ENCODE measurements at regions not wholly inside any gene's neighbourhood (a gene's known extent, or its start where the extent isn't known, plus 50 kb on each side); places are given as distances from the start of the nearest gene placed in this dataset.

- no peak for DNase-seq (ENCODE audit: low read depth in 1 of 2, low spot score in 2 of 2)
- Histone ChIP-seq H3K9me3 (replicated peaks) (no peaks in the 10 kb centered on the region), H3K36me3 (no peaks in the 10 kb centered on the region), H3K4me1 (replicated peaks) (peaks cover 5% of the 10 kb centered on the region; the same call in 1 of the 2 replicates), H3K27me3 (replicated peaks) (no peaks in the 10 kb centered on the region; the same call in 1 of the 2 replicates), H3K4me3 (peak overlapping the region; percentile 45), H3K27ac (no peak overlapping the region)
Measured at GRCh38 chr10:114767986-114768821, 53.4 kb upstream of the FHIP2A start.

- Histone ChIP-seq H3K27ac (no peak overlapping the region), H3K27me3 (replicated peaks) (no peaks in the 10 kb centered on the region; the same call in 1 of the 2 replicates), H3K9me3 (replicated peaks) (no peaks in the 10 kb centered on the region), H3K4me1 (replicated peaks) (peaks cover 5% of the 10 kb centered on the region; the same call in 1 of the 2 replicates), H3K4me3 (no peak overlapping the region), H3K36me3 (no peaks in the 10 kb centered on the region)
- no peak for DNase-seq (ENCODE audit: low read depth in 1 of 2, low spot score in 2 of 2)
Measured at GRCh38 chr10:114770009-114770408, 51.6 kb upstream of the FHIP2A start.

- DNase-seq (ENCODE audit: low read depth in 1 of 2, low spot score in 2 of 2), result no peak
- Histone ChIP-seq H3K27ac (no peak overlapping the region), H3K27me3 (replicated peaks) (no peaks in the 10 kb centered on the region; the same call in 1 of the 2 replicates), H3K9me3 (replicated peaks) (no peaks in the 10 kb centered on the region), H3K36me3 (no peaks in the 10 kb centered on the region), H3K4me3 (no peak overlapping the region), H3K4me1 (replicated peaks) (peaks cover 5% of the 10 kb centered on the region; the same call in 1 of the 2 replicates)
Measured at GRCh38 chr10:114771157-114771556, 50.4 kb upstream of the FHIP2A start.

- Histone ChIP-seq H3K36me3 (no peaks in the 10 kb centered on the region), H3K9me3 (replicated peaks) (no peaks in the 10 kb centered on the region), H3K27me3 (replicated peaks) (no peaks in the 10 kb centered on the region; the same call in 1 of the 2 replicates), H3K27ac (no peak overlapping the region), H3K4me1 (replicated peaks) (peaks cover 5% of the 10 kb centered on the region; the same call in 1 of the 2 replicates), H3K4me3 (no peak overlapping the region)
- DNase-seq (ENCODE audit: low read depth in 1 of 2, low spot score in 2 of 2), result no peak
Measured at GRCh38 chr10:114771749-114772148, 49.8 kb upstream of the FHIP2A start.
